ENCODE measurements at regions not wholly inside any gene's neighbourhood (a gene's known extent, or its start where the extent isn't known, plus 50 kb on each side); places are given as distances from the start of the nearest gene placed in this dataset.
"Not testable (repeated sequence)": the region's sequence is repeated elsewhere in the genome, so short reads cannot be mapped to it uniquely, and the experiment has no call there.

GRCh38 chr9:20243841-20244240 is 378.5 kb downstream of the MLLT3 start:
- ATAC-seq (ENCODE audit: low FRiP score): no peak

DNA sequence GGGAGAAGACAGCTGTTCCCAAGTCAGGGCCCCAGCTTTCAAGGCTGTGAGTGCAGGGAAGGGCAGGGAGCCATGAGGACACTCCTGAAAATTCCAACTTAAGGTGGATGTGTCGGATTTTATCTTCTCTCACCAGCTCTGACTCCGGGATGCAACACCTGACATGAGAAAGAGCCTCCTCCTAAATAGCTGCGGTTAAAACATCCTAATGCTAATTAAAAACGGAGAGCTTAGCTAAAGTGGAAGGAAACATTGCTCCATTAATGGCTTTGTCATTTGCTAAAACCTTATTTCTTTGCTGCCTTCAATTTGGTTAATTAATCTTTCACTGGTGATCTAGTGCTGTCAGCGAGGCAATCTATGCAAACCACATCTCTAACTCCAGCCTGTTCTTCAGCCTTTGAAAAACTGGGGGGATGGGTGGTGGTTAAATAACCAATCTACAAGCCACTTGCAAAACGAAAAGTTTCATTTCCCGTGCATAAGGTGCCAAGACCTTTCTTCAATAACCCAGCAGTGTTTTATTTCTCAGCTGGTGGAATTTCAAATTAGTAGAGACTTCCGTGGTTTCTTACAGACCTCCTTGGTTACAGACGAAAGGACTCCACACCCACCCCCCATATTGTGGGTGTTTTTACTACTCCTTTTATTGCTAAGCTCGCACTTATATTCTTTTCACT is 379.6 kb downstream of the MLLT3 start:
- ATAC-seq (ENCODE audit: low FRiP score) (no peak), DNase-seq (ENCODE audit: low spot score) (no peak)
- TF ChIP-seq, protein P1, sequence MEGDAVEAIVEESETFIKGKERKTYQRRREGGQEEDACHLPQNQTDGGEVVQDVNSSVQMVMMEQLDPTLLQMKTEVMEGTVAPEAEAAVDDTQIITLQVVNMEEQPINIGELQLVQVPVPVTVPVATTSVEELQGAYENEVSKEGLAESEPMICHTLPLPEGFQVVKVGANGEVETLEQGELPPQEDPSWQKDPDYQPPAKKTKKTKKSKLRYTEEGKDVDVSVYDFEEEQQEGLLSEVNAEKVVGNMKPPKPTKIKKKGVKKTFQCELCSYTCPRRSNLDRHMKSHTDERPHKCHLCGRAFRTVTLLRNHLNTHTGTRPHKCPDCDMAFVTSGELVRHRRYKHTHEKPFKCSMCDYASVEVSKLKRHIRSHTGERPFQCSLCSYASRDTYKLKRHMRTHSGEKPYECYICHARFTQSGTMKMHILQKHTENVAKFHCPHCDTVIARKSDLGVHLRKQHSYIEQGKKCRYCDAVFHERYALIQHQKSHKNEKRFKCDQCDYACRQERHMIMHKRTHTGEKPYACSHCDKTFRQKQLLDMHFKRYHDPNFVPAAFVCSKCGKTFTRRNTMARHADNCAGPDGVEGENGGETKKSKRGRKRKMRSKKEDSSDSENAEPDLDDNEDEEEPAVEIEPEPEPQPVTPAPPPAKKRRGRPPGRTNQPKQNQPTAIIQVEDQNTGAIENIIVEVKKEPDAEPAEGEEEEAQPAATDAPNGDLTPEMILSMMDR (IDR thresholded peaks at IDR 0.05): no peak

More at GRCh38 chr9:20243841-20244240, 378.5 kb downstream of the MLLT3 start:
- TF ChIP-seq, protein P1 (IDR thresholded peaks at IDR 0.05): no peak
- no peak for DNase-seq (ENCODE audit: low spot score)

DNA sequence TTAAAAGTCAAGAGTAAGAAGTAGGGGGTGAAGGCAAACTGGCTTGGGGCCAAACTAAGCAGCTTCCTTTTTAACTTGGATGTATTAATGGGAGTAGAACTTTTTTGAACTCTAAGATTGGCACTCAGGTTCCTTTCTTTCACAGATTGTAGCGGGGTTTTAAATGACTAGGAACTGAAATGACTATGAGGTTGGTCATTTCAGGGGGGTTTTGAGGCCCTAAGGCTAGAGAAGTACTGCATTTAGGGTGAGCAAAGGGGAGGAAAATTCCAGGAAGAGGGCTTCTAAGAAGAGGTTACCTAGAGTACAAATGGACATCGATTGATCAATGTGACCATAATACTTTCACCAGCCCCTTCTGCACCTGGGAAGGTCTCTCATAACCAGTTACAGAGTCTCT is 381.8 kb downstream of the MLLT3 start:
- TF ChIP-seq, protein P1 (IDR thresholded peaks at IDR 0.05): no peak
- DNase-seq (ENCODE audit: low spot score) (no peak), ATAC-seq (ENCODE audit: low FRiP score) (no peak)

DNA sequence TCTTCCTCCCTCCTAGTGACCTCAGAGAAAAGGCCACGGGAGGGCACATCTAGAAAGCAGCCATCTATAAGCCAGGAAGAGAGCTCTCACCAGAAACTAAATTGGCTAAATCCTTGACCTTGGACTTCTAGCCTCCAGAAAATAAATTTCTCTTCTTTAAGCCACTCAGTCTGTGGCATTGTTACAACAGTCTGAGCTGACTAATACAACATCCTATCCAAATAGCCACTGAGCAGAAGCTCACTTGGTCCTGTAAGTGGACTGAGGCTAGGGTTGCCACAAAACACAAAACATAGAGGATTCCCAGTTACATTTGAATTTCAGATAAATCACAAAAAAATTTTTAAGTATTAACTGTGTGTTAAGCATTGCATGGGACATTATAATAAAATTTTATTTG is 383.4 kb downstream of the MLLT3 start:
- no peak for ATAC-seq (ENCODE audit: low FRiP score)

GRCh38 chr9:20237686-20238085 is 384.6 kb downstream of the MLLT3 start:
- TF ChIP-seq, protein P1 (IDR thresholded peaks at IDR 0.05): no peak
- DNase-seq (ENCODE audit: low spot score) (no peak), ATAC-seq (ENCODE audit: low FRiP score) (no peak)

More for the DNA sequence above, 383.4 kb downstream of the MLLT3 start:
- DNase-seq (ENCODE audit: low spot score): no peak
- TF ChIP-seq, protein P1 (IDR thresholded peaks at IDR 0.05): no peak

- ATAC-seq (ENCODE audit: low FRiP score) (no peak), DNase-seq (ENCODE audit: low spot score) (no peak)
- TF ChIP-seq, protein P1 (IDR thresholded peaks at IDR 0.05): no peak
Observed at GRCh38 chr9:20236676-20237075, 385.6 kb downstream of the MLLT3 start.

- DNase-seq (ENCODE audit: low spot score); ATAC-seq (ENCODE audit: low FRiP score): not testable (repeated sequence)
Observed at GRCh38 chr9:20235206-20235605, 387.1 kb downstream of the MLLT3 start.
